ENCODE measurements at regions not wholly inside any gene's neighbourhood (a gene's known extent, or its start where the extent isn't known, plus 50 kb on each side); places are given as distances from the start of the nearest gene placed in this dataset.

- ChIA-PET POLR2A (ENCODE audit: unreplicated experiment) (no interaction called here), CTCF (no interaction called here)
- Histone ChIP-seq H3K4me2 (ENCODE audit: low read length) (no peak overlapping the region), H3K9me3 (ENCODE audit: low read length) (0 out of 2 replicates have a peak, but pooled peaks cover 4% of the 10 kb centered on the region), H3K9ac (ENCODE audit: low read length) (no peak overlapping the region), H3K79me2 (ENCODE audit: low read length) (no peaks in the 10 kb centered on the region), H3F3A (ENCODE audit: low read length, unreplicated experiment) (no peaks in the 10 kb centered on the region), H2AFZ (ENCODE audit: low read length) (no peak overlapping the region), H3K36me3 (ENCODE audit: low read depth, low read length) (no peaks in the 10 kb centered on the region), H3K27me3 (ENCODE audit: low read length) (no peaks in the 10 kb centered on the region), H3K9me2 (replicated peaks; ENCODE audit: low read length) (no peaks in the 10 kb centered on the region), H3K4me3 (ENCODE audit: low read length) (no peak overlapping the region), H3K4me1 (ENCODE audit: insufficient read depth, low read length) (no peaks in the 10 kb centered on the region), H4K20me1 (ENCODE audit: low read length) (no peaks in the 10 kb centered on the region), H3K27ac (ENCODE audit: low read length) (no peak overlapping the region)
- DNase-seq (no peak), ATAC-seq (no peak)
- no TSS peak for BruUV-seq (replicated peaks)
- no peak for TF ChIP-seq EZH2 (IDR thresholded peaks at IDR 0.05; ENCODE audit: low read length, unreplicated experiment)
- no peak for TF ChIP-seq CTCF (conservative IDR thresholded peaks at IDR 0.05; ENCODE audit: low read depth, low read length)
- TF ChIP-seq EZH2phosphoT487 (IDR thresholded peaks at IDR 0.05; ENCODE audit: borderline replicate concordance, low read length) = no peak
- intact Hi-C loops (cut with micrococcal nuclease) = no loop called here
These were observed 147.0 kb downstream of the AHSP start for GRCh38 chr16:31674686-31675085.

DNA sequence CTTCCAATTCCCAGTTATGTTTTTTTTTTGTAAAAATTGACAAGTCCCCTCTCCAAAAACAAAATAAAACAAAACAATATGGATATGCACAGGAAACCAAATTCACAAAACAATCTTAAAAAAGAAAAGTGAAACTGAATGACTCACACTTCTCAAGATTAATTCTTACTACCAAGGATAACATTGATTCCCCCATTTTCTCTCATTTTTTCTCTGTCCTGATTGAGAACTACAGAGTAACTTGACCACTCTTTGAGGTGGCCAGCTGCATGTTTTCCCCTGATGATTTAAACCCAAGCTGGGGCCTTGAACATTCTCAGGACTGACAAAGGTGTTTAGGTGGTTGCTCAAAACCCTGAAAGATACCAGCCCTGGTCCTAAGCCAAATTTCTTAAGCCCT, 149.0 kb downstream of the AHSP start:
- intact Hi-C loops (cut with micrococcal nuclease) = no loop called here

More for the DNA sequence above, 149.0 kb downstream of the AHSP start:
- no peak overlapping the region for H3K9ac ChIP-seq (ENCODE audit: low read length)
- no peak overlapping the region for H2AFZ ChIP-seq (ENCODE audit: low read length)
- no peaks in the 10 kb centered on the region for H3K27me3 ChIP-seq (ENCODE audit: low read length)
- no peaks in the 10 kb centered on the region for H4K20me1 ChIP-seq (ENCODE audit: low read length)
- no peaks in the 10 kb centered on the region for H3K79me2 ChIP-seq (ENCODE audit: low read length)
- ChIA-PET POLR2A (ENCODE audit: unreplicated experiment) (no interaction called here), CTCF (no interaction called here)
- H3K4me3 ChIP-seq (ENCODE audit: low read length) = no peak overlapping the region
- DNase-seq (no peak), ATAC-seq (no peak)
- H3K36me3 ChIP-seq (ENCODE audit: low read depth, low read length) = no peaks in the 10 kb centered on the region
- no TSS peak for BruUV-seq (replicated peaks)
- no peaks in the 10 kb centered on the region for H3K9me2 ChIP-seq (replicated peaks; ENCODE audit: low read length)
- TF ChIP-seq EZH2phosphoT487 (IDR thresholded peaks at IDR 0.05; ENCODE audit: borderline replicate concordance, low read length) = no peak
- no peak for TF ChIP-seq CTCF (conservative IDR thresholded peaks at IDR 0.05; ENCODE audit: low read depth, low read length)
- TF ChIP-seq EZH2 (IDR thresholded peaks at IDR 0.05; ENCODE audit: low read length, unreplicated experiment) = no peak
- no peak overlapping the region for H3K4me2 ChIP-seq (ENCODE audit: low read length)
- no peaks in the 10 kb centered on the region for H3K9me3 ChIP-seq (ENCODE audit: low read length)
- no peaks in the 10 kb centered on the region for H3F3A ChIP-seq (ENCODE audit: low read length, unreplicated experiment)
- no peak overlapping the region for H3K27ac ChIP-seq (ENCODE audit: low read length)
- H3K4me1 ChIP-seq (ENCODE audit: insufficient read depth, low read length) = no peaks in the 10 kb centered on the region
